Osteoblast (primary cell): ENCODE measurements at regions not wholly inside any gene's neighbourhood (a gene's known extent, or its start where the extent isn't known, plus 50 kb on each side); places are given as distances from the start of the nearest gene placed in this dataset.

ENCODE experiments used
- DNase-seq: peaks from one replicate; pipeline ENCODE4 v3.0.0; 2011; ENCODE audit warnings: low spot score, mixed read lengths; ENCODE audit not compliant: insufficient read length; ENCODE audit errors: missing footprints
- H2AFZ ChIP-seq: 2 replicates; pipeline ENCODE4 v1.6.0; 2011; ENCODE audit warnings: mild to moderate bottlenecking, low read length
- H3K27ac ChIP-seq: 2 replicates; pipeline ENCODE4 v1.5.1; 2011; ENCODE audit warnings: mild to moderate bottlenecking, low read depth, low read length, moderate library complexity
- H3K27me3 ChIP-seq: 2 replicates; pipeline ENCODE4 v1.6.0; 2012; ENCODE audit warnings: mild to moderate bottlenecking, control low read depth, inconsistent platforms, low read length, moderate library complexity; ENCODE audit not compliant: insufficient read depth
- H3K36me3 ChIP-seq: 2 replicates; pipeline ENCODE4 v1.5.1; 2011; ENCODE audit warnings: mild to moderate bottlenecking, low read length, control low read depth, moderate library complexity; ENCODE audit not compliant: insufficient read depth
- H3K4me1 ChIP-seq: 2 replicates; pipeline ENCODE4 v1.5.1; 2011; ENCODE audit warnings: mild to moderate bottlenecking, low read length, control low read depth, moderate library complexity; ENCODE audit not compliant: insufficient read depth
- H3K4me2 ChIP-seq: 2 replicates; pipeline ENCODE4 v1.6.0; 2011; ENCODE audit warnings: mild to moderate bottlenecking, low read length; ENCODE audit not compliant: insufficient read depth
- H3K4me3 ChIP-seq: fragments of 200-600 bp; sonication (generic); 3 replicates; pipeline ENCODE4 v1.5.1; 2012; ENCODE audit warnings: mild to moderate bottlenecking, low read length, inconsistent platforms; ENCODE audit not compliant: insufficient read depth
- H3K79me2 ChIP-seq: 2 replicates; pipeline ENCODE4 v1.6.0; 2012; ENCODE audit warnings: mild to moderate bottlenecking, low read length, control low read depth, inconsistent platforms; ENCODE audit not compliant: insufficient read depth
- H3K9me3 ChIP-seq: 2 replicates; pipeline ENCODE4 v1.5.1; 2011; ENCODE audit warnings: low read depth, low read length, control low read depth
- H4K20me1 ChIP-seq: 2 replicates; pipeline ENCODE4 v1.6.0; 2012; ENCODE audit warnings: mild to moderate bottlenecking, low read length, control low read depth; ENCODE audit not compliant: insufficient read depth
- TF ChIP-seq, protein P1 (sequence below): IDR thresholded peaks from 2 replicates; pipeline ENCODE4 v1.5.1; 2011; ENCODE audit warnings: mild to moderate bottlenecking, low read depth, low read length, moderate library complexity; ENCODE audit errors: extremely low read depth

- no peaks in the 10 kb centered on the region for H3K4me1 ChIP-seq
- H3K36me3 ChIP-seq, result no peaks in the 10 kb centered on the region
- no peak overlapping the region for H3K4me2 ChIP-seq
- H3K27me3 ChIP-seq, result no peaks in the 10 kb centered on the region
- no peak for DNase-seq
- H3K79me2 ChIP-seq, result no peaks in the 10 kb centered on the region
- H2AFZ ChIP-seq, result no peak overlapping the region
- H3K4me3 ChIP-seq, result no peak overlapping the region
- H3K27ac ChIP-seq, result no peak overlapping the region
- TF ChIP-seq, protein P1, sequence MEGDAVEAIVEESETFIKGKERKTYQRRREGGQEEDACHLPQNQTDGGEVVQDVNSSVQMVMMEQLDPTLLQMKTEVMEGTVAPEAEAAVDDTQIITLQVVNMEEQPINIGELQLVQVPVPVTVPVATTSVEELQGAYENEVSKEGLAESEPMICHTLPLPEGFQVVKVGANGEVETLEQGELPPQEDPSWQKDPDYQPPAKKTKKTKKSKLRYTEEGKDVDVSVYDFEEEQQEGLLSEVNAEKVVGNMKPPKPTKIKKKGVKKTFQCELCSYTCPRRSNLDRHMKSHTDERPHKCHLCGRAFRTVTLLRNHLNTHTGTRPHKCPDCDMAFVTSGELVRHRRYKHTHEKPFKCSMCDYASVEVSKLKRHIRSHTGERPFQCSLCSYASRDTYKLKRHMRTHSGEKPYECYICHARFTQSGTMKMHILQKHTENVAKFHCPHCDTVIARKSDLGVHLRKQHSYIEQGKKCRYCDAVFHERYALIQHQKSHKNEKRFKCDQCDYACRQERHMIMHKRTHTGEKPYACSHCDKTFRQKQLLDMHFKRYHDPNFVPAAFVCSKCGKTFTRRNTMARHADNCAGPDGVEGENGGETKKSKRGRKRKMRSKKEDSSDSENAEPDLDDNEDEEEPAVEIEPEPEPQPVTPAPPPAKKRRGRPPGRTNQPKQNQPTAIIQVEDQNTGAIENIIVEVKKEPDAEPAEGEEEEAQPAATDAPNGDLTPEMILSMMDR, result no peak
- H3K9me3 ChIP-seq, result no peaks in the 10 kb centered on the region
- H4K20me1 ChIP-seq, result no peaks in the 10 kb centered on the region
Measured at GRCh38 chr10:130541090-130541489, 404.9 kb downstream of the GLRX3 start.

DNA sequence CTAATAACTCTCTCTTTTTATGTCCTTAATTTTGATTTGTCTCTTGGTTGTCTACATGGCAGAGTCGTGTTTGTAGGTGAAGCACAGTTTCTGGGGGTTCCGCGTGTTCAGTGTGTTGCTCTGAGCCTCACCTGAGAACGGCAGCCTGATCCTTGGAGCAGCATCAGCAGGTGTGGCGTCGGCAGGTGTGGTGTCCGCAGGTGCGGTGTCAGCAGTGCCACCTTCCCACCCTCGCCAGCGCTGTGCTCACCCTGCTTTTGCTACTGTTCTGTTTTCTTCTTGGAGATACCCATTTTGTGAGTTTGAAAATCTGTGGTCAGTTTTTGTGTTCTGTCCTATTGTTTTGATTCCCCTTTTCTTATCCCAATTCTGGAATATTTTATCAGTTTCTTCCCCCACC is 406.6 kb downstream of the GLRX3 start:
- Histone ChIP-seq H4K20me1 (no peaks in the 10 kb centered on the region), H3K4me1 (no peaks in the 10 kb centered on the region), H3K4me2 (no peak overlapping the region), H3K9me3 (no peaks in the 10 kb centered on the region), H3K4me3 (no peak overlapping the region), H2AFZ (no peak overlapping the region), H3K36me3 (no peaks in the 10 kb centered on the region), H3K27ac (no peak overlapping the region), H3K27me3 (no peaks in the 10 kb centered on the region), H3K79me2 (no peaks in the 10 kb centered on the region)
- TF ChIP-seq, protein P1, result no peak
- no peak for DNase-seq

DNA sequence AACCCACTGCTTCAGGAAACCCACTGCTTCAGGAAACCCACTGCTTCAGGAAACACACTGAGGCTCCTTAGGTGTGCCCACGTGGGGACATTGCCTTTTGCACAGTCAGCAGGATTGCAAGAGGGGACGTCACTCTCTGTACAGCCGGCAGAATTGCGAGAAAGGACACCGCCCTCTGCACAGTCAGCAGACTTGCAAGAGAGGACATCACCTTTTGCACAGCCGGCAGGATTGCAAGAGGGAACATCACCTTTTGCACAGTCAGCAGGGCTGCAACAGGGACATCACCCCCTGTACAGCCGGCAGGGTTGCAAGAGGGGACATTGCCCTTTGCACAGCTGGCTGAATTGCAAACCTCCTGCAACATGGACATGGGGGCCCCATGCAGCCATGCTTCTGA is 407.6 kb downstream of the GLRX3 start:
- Histone ChIP-seq H3K9me3 (no peaks in the 10 kb centered on the region), H3K79me2 (no peaks in the 10 kb centered on the region), H3K36me3 (no peaks in the 10 kb centered on the region), H3K4me3 (no peak overlapping the region), H3K4me2 (no peak overlapping the region), H3K27ac (no peak overlapping the region), H3K4me1 (no peaks in the 10 kb centered on the region), H3K27me3 (no peaks in the 10 kb centered on the region), H4K20me1 (no peaks in the 10 kb centered on the region), H2AFZ (no peak overlapping the region)
- TF ChIP-seq, protein P1, result no peak
- no peak for DNase-seq

DNA sequence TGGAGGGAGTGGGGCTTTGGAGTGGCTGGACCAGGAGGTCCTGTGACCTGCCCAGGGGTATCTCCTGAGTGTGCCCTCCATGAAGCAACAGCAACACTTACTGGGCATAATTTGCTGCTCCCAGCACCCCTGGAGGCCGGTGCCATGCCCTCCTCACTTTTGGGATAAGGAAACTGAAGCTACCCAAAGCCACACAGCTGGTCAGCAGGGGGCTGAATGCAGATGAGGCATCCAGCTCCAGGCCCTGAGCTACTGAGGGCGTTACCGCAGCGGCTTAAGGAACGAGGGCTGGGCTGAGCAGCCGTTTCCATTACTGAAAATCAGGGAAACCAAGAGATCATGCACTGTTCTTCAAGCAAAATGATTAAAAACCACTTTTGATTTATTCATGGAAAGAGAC is 408.9 kb downstream of the GLRX3 start:
- no peak overlapping the region for H3K4me3 ChIP-seq
- H3K27me3 ChIP-seq, result no peaks in the 10 kb centered on the region
- no peak overlapping the region for H3K27ac ChIP-seq
- H3K36me3 ChIP-seq, result no peaks in the 10 kb centered on the region
- no peak overlapping the region for H2AFZ ChIP-seq
- DNase-seq, result no peak
- no peak overlapping the region for H3K4me2 ChIP-seq
- no peaks in the 10 kb centered on the region for H3K4me1 ChIP-seq
- H4K20me1 ChIP-seq, result no peaks in the 10 kb centered on the region
- no peaks in the 10 kb centered on the region for H3K79me2 ChIP-seq
- H3K9me3 ChIP-seq, result no peaks in the 10 kb centered on the region
- TF ChIP-seq, protein P1, result no peak
